Ishikawa (cell line): ENCODE measurements at regions not wholly inside any gene's neighbourhood (a gene's known extent, or its start where the extent isn't known, plus 50 kb on each side); places are given as distances from the start of the nearest gene placed in this dataset.

Experiments used
- CEBPB ChIP-seq: IDR thresholded peaks from 2 replicates; pipeline ENCODE4 v1.6.1; 2012
- EP300 ChIP-seq: IDR thresholded peaks from 2 replicates; pipeline ENCODE4 v1.6.1; 2012; ENCODE audit warnings: borderline replicate concordance
- FOXM1 ChIP-seq: IDR thresholded peaks from 2 replicates; pipeline ENCODE4 v1.6.1; 2012; ENCODE audit warnings: low read depth, borderline replicate concordance
- RAD21 ChIP-seq: IDR thresholded peaks from 2 replicates; pipeline ENCODE4 v1.6.1; 2012; ENCODE audit warnings: low read depth
- TAF1 ChIP-seq: IDR thresholded peaks from 2 replicates; pipeline ENCODE4 v1.6.1; 2012; ENCODE audit warnings: low read depth, mild to moderate bottlenecking
- TCF12 ChIP-seq: IDR thresholded peaks from 2 replicates; pipeline ENCODE4 v1.6.1; 2012; ENCODE audit warnings: low read depth
- TEAD4 ChIP-seq: IDR thresholded peaks from 2 replicates; pipeline ENCODE4 v1.6.1; 2012
- YY1 ChIP-seq: IDR thresholded peaks from 2 replicates; pipeline ENCODE4 v1.6.1; 2012; ENCODE audit warnings: low read depth
- ZBTB7A ChIP-seq: IDR thresholded peaks from 2 replicates; pipeline ENCODE4 v1.6.1; 2012; ENCODE audit warnings: low read depth
- TF ChIP-seq, protein P1 (sequence below): IDR thresholded peaks from 2 replicates; pipeline ENCODE4 v1.6.1; 2012

DNA sequence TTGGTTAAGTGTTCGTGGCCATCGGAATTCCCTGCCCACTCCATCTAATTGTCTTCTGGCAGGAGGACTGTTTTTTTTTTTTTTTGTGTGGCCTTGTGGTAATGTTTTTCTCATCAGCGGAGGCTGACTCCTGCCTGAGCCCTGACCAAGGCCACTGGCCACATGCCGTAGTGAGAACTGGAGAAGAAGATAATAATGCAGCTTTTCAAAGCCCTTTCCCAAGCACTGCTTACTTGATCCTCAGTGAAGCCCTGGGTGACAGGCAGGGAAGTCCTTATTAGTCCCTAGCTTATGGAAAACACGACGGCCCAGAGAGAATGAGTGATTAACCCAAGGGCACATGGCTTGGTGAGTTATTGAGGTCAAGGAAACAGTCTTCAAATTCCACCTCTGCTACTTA lies 71.2 kb downstream of the ADM start:
- no peak for TF ChIP-seq YY1
- TF ChIP-seq RAD21, result no peak
- no peak for TF ChIP-seq CEBPB
- no peak for TF ChIP-seq EP300
- TF ChIP-seq ZBTB7A, result no peak
- no peak for TF ChIP-seq FOXM1
- no peak for TF ChIP-seq TEAD4
- TF ChIP-seq, protein P1, sequence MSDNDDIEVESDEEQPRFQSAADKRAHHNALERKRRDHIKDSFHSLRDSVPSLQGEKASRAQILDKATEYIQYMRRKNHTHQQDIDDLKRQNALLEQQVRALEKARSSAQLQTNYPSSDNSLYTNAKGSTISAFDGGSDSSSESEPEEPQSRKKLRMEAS, result no peak
- no peak for TF ChIP-seq TAF1
- TF ChIP-seq TCF12, result no peak
